Panc1 (cell line): ENCODE measurements at regions not wholly inside any gene's neighbourhood (a gene's known extent, or its start where the extent isn't known, plus 50 kb on each side); places are given as distances from the start of the nearest gene placed in this dataset.

Source experiments
- ATAC-seq: fragments of 200-7000 bp; cut with Tn5 transposase; 2 replicates; pipeline ENCODE4 v1.9.1; 2020; ENCODE audit warnings: mild to moderate bottlenecking, moderate library complexity
- BruUV-seq: library from RNA; stranded (reverse); fragments of 400-500 nt; replicated peaks from 2 replicates; lab custom pipeline; 2021; lab: Mats Ljungman, UMichigan
- CTCF ChIA-PET: fragments of 300-600 bp; sonication (Branson Sonifier 250); formaldehyde crosslinking; loops from one replicate; lab custom pipeline; 2022; ENCODE audit warnings: antibody characterized with exemption; lab: Charles Lee
- POLR2A ChIA-PET: fragments of 300-600 bp; sonication (Branson Sonifier 250); formaldehyde crosslinking; loops from one replicate; lab custom pipeline; 2022; ENCODE audit warnings: antibody characterized with exemption; lab: Charles Lee
- DNase-seq: peaks from one replicate; pipeline ENCODE4 v3.0.0-alpha.2; 2010; ENCODE audit warnings: low read depth, low spot score
- H3K27ac ChIP-seq: 2 replicates; pipeline ENCODE4 v1.5.1; 2011; ENCODE audit warnings: mild to moderate bottlenecking, low read length, inconsistent platforms
- H3K27me3 ChIP-seq: fragments of 200-500 bp; sonication (Bioruptor generic); 2 replicates; pipeline ENCODE4 v1.6.0; 2014; ENCODE audit warnings: low read length, inconsistent platforms; ENCODE audit not compliant: control insufficient read depth, insufficient read depth
- H3K36me3 ChIP-seq: fragments of 200-500 bp; sonication (Bioruptor generic); 2 replicates; pipeline ENCODE4 v1.5.1; 2014; ENCODE audit warnings: inconsistent platforms, mild to moderate bottlenecking, low read length, moderate library complexity; ENCODE audit not compliant: control insufficient read depth, insufficient read depth
- H3K4me1 ChIP-seq: 2 replicates; pipeline ENCODE4 v1.5.1; 2011; ENCODE audit warnings: inconsistent platforms, mild to moderate bottlenecking, low read length, moderate library complexity; ENCODE audit not compliant: control insufficient read depth, insufficient read depth
- H3K4me3 ChIP-seq, 2 experiments: 2 replicates each; pipeline ENCODE4 v1.5.1; 2011 to 2012; ENCODE audit warnings: low read depth in 2 of 2, low read length in 2 of 2, mild to moderate bottlenecking in 2 of 2, inconsistent platforms in 1 of 2, moderate library complexity in 1 of 2
- H3K9me3 ChIP-seq: fragments of 200-500 bp; sonication (Bioruptor generic); 2 replicates; pipeline ENCODE4 v1.5.1; 2014; ENCODE audit warnings: low read depth, mild to moderate bottlenecking, inconsistent platforms, low read length, moderate library complexity; ENCODE audit not compliant: control insufficient read depth, insufficient read depth
- CTCF ChIP-seq: fragments of 450-650 bp; IDR thresholded peaks from 2 replicates; pipeline ENCODE4 v1.5.1; 2017; ENCODE audit warnings: mild to moderate bottlenecking
- POLR2AphosphoS5 ChIP-seq: IDR thresholded peaks from 2 replicates; pipeline ENCODE4 v1.6.1; 2012; ENCODE audit warnings: mild to moderate bottlenecking, low read depth, low read length, moderate library complexity
- REST ChIP-seq, 2 experiments: IDR thresholded peaks; 2 replicates each; pipeline ENCODE4 v1.6.1; 2011 to 2012; ENCODE audit warnings: low read depth in 2 of 2, control low read depth in 1 of 2, low read length in 1 of 2, mild to moderate bottlenecking in 1 of 2, moderate library complexity in 1 of 2; ENCODE audit not compliant: insufficient read depth in 1 of 2
- SIN3A ChIP-seq: IDR thresholded peaks from 2 replicates; pipeline ENCODE4 v1.6.1; 2012; ENCODE audit warnings: low read depth, mild to moderate bottlenecking, low read length, moderate library complexity, borderline replicate concordance; ENCODE audit not compliant: insufficient read depth
- TCF7L2 ChIP-seq: IDR thresholded peaks from 2 replicates; pipeline ENCODE4 v1.6.1; 2011; ENCODE audit warnings: mild to moderate bottlenecking, low read depth, low read length, inconsistent platforms
- in situ Hi-C: cut with HindIII; loops from 2 replicates; pipeline ENCODE4 v1.10.0; 2016; ENCODE audit warnings: low sequenced_read_pairs, low pct_unique_long_range_greater_than_20kb
- intact Hi-C: fragments of 100-400 bp; cut with micrococcal nuclease; formaldehyde crosslinking; loops from one replicate; pipeline ENCODE4 v1.10.0; 2022; ENCODE audit not compliant: unreplicated experiment

- H3K4me3 ChIP-seq = no peak overlapping the region
- TF ChIP-seq POLR2AphosphoS5 = no peak
- TF ChIP-seq SIN3A = no peak
- no peak for TF ChIP-seq TCF7L2
- no peak for TF ChIP-seq REST (IDR thresholded peaks at IDR 0.05; ENCODE audit: insufficient read depth in 1 of 2, low read depth in 2 of 2, low read length in 1 of 2)
- TF ChIP-seq CTCF = no peak
- no peaks in the 10 kb centered on the region for H3K27me3 ChIP-seq
- in situ Hi-C loops (no loop called here), intact Hi-C loops (no loop called here)
- DNase-seq = no peak
- ChIA-PET CTCF (no interaction called here), POLR2A (no interaction called here)
- H3K27ac ChIP-seq = no peak overlapping the region
- no TSS peak for BruUV-seq
- no peaks in the 10 kb centered on the region for H3K36me3 ChIP-seq
- no peaks in the 10 kb centered on the region for H3K9me3 ChIP-seq
- H3K4me1 ChIP-seq = no peaks in the 10 kb centered on the region
- ATAC-seq = no peak
Observed at GRCh38 chr13:56893843-56894242, 246.9 kb upstream of the PRR20A start.

- BruUV-seq = no TSS peak
- POLR2A ChIA-PET = no interaction called here
Observed at GRCh38 chr13:56900549-56901279, 240.0 kb upstream of the PRR20A start.

More at GRCh38 chr13:56900549-56901279, 240.0 kb upstream of the PRR20A start:
- no peak overlapping the region for H3K27ac ChIP-seq
- H3K9me3 ChIP-seq = no peaks in the 10 kb centered on the region
- no peak for TF ChIP-seq POLR2AphosphoS5
- TF ChIP-seq SIN3A = no peak
- TF ChIP-seq TCF7L2 = no peak
- no peak for TF ChIP-seq REST (IDR thresholded peaks at IDR 0.05; ENCODE audit: insufficient read depth in 1 of 2, low read depth in 2 of 2, low read length in 1 of 2)
- no peak for TF ChIP-seq CTCF
- H3K4me1 ChIP-seq = no peaks in the 10 kb centered on the region
- ATAC-seq (no peak), DNase-seq (no peak)
- no peaks in the 10 kb centered on the region for H3K36me3 ChIP-seq
- in situ Hi-C loops = no loop called here
- no peaks in the 10 kb centered on the region for H3K27me3 ChIP-seq
- intact Hi-C loops = no loop called here
- H3K4me3 ChIP-seq = no peak overlapping the region
- CTCF ChIA-PET = no interaction called here
